Hepatic stellate cell (primary cell): ENCODE measurements at regions not wholly inside any gene's neighbourhood (a gene's known extent, or its start where the extent isn't known, plus 50 kb on each side); places are given as distances from the start of the nearest gene placed in this dataset.
A peak's percentile ranks its signal among the peaks of the same experiment; 100 is the strongest.

ENCODE experiments used
- DNase-seq: peaks from one replicate; pipeline ENCODE4 v3.0.0; 2011; ENCODE audit warnings: low spot score

- no peak for DNase-seq
Measured at GRCh38 chrX:22395372-22395771, 122.7 kb downstream of the CBLL2 start.

DNA sequence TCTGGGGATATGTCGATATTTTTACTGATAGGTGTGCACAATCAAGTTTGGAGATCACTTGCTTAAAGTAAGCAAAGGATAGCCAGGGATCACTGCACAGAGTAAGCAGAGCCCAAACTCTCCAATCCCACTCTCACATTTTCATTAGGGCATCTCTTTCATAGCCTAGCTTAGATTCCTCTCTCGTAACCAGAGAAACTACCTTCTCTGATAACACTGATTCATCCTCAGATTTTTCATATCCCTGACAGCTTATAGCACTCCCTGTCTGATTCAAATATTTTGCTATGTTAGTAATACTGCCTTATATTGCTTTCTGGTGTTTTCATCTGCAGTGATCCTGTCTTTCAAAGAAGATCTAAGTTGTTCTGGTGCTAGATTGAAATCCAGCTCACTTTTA is 123.7 kb downstream of the CBLL2 start:
- no peak for DNase-seq

GRCh38 chrX:22397566-22397965 is 124.9 kb downstream of the CBLL2 start:
- no peak for DNase-seq

GRCh38 chrX:22399437-22400192 is 126.9 kb downstream of the CBLL2 start:
- DNase-seq, result no peak

DNA sequence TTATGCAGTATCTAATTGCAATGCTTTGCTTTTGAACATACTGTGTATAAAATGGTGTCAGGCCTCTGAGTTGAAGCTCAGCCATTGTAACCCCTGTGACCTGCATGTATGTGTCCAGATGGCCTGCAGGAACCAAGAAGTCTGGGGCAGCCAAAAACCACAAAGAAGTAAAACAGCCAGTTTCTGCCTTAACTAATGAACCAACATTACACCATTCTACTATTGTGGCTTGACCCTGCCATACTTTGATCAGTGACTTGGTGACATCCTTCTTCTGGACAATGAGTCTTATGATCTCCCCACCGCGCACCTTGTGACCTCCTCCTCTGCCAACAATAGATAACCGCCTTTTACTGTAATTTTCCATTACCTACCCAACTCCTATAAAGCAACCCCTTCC is 131.6 kb downstream of the CBLL2 start:
- no peak for DNase-seq

DNA sequence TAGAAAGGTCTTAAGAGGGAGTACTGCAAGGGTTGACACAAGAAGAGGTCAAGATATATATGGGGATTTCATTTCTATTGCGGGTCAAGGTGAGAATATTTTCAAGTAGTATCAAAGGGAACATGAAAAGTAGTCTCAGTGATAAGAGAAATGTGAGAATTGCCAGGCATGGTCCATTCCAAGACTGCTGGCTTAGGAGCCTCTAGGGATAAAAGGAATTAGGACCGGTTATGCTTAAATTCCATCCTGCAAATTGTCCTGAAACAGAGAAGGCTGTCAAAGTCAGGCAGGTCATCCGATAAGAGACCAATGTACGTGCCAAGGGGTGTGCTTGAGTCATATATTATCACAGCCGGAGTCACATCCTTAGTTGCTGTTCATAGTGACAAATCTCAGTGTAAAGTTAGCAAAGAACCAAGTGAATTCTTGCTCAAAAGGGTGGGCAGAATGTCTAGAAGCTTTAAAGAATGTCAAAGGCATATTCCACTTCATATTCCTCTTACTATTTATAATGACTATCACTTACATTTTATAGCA is 133.6 kb downstream of the CBLL2 start:
- no peak for DNase-seq

GRCh38 chrX:22409418-22409817 is 136.7 kb downstream of the CBLL2 start:
- DNase-seq, result no peak

DNA sequence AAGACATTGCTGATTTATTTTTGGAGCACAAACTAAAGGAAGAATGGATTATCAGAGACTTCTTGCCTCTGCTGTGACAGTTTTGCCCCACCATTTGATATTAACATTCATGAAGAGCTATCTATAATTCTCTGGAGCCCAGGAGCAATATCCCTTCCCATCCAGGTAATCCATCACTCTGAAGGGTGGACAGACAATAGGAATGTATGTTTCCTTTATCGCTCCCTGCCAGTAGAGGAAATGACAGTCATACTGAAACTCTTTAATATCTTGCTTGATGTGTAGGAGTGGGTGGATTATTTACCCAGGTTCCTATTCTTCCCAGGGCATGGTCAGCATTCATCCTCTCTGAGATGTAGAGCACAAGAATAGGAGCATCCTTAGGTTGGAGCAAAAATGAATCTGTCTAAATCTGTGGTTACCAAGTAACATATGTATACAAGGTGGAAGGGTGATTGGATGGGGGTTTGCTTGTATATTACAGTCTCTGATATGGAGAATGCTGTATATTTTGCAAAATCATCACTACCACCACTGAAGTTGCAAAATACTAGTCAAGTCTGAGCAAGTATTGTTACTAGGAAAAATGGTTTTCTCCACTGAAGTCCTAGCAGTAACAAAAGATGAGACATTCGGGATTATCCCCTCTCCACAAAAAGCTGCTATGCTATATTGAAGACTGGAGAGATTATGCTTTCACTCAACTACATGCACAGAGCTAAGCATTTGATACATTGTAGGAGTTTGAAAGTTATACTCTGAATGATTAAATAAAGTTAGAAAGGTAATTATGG is 151.6 kb downstream of the CBLL2 start:
- no peak for DNase-seq

GRCh38 chrX:22424919-22425318 is 152.2 kb downstream of the CBLL2 start:
- DNase-seq, result no peak

DNA sequence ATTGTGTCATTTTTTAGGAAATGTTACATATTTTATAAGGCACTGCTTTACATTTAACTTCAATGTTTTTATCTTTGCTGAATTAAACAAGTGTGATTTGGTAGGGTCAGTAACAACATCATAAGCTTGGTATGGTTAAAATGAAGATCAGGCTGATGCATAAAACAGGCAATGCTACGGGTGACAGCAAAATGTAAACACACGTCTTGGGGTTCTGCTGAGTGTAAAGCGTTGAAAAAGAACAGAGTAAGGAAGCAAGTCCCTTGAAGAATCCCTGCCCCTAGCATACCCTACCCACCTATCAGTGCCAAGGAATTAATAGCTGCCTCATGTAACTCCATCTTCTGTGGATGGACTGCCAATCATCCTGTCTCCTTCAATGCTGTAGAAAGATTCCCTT is 157.0 kb downstream of the CBLL2 start:
- no peak for DNase-seq

- DNase-seq, result no peak
Measured at GRCh38 chrX:22430701-22431100, 158.0 kb downstream of the CBLL2 start.

DNA sequence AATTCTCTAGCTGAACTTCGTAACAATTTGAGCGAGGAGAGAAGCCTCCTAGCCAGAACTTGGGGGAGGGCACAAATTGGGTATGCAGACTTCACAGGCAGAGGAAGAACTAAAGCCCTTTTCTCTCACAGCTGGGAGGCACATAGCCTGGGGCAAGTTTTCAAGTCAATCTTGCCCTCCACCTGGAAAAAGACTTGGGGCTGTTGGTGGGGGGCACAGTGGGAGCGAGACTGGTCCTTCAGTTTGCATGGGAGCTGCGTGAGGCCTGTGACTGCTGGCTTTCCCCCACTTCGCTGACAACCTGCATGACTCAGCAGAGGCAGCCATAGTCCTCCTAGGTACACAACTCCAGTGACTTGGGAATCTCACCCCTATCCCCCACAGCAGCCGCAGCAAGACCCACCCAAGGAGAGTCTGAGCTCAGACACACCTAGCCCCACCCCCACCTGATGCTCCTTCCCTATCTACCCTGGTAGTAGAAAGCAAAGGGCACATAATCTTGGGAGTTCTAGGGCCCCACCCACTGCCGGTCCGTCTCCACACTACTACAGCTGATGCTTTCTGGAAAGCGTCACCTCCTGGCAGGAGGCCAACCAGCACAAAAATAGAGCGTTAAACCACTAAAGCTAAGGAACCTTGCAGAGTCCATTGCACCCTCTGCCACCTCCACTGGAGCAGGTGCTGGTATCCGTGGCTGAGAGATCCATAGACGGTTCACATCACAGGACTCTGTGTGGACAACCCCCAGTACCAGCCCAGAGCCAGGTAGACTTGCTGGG is 160.8 kb downstream of the CBLL2 start:
- no peak for DNase-seq

- DNase-seq, result no peak
Measured at GRCh38 chrX:22445880-22446279, 173.2 kb downstream of the CBLL2 start.

GRCh38 chrX:22462959-22463358 is 190.2 kb downstream of the CBLL2 start:
- no peak for DNase-seq

DNA sequence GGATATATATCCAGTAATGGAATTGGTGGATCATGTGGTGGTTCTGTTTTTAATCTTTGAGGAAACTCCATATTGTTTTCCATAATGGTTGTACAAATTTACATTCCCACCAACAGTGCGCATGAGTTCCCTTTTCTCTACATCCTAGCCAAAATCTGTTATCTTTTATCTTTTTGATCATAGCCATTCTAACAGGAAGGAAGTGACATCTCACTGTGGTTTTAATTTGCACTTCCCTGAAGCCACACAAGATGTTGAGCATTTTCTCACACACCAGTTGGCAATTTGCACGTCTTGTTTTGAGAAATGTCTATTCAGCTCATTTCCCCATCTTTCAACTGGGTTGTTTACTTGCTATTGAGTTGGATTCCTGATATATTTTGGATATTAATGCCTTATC is 194.9 kb downstream of the CBLL2 start:
- DNase-seq, result no peak

GRCh38 chrX:22481436-22481835 is 208.7 kb downstream of the CBLL2 start:
- DNase-seq, result no peak

DNA sequence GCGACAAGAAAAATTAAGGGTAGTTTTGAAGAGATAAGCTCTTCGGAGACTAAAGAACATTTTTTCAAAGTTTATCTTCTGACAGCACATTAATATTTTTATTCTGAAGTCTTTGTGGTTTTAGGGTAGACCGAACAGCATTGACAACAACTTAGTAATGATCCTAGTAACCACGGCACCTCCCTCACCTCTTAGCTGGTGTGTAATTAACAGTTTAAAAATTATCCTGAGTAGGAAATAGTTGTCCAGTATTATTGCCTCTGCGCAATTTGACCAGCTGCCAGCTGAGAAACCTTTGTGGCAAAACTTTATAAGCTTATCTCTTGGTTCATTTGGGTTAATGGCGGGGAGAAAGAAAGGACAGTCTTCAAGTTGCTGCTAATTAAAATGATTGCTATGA is 213.6 kb downstream of the CBLL2 start:
- no peak for DNase-seq

DNA sequence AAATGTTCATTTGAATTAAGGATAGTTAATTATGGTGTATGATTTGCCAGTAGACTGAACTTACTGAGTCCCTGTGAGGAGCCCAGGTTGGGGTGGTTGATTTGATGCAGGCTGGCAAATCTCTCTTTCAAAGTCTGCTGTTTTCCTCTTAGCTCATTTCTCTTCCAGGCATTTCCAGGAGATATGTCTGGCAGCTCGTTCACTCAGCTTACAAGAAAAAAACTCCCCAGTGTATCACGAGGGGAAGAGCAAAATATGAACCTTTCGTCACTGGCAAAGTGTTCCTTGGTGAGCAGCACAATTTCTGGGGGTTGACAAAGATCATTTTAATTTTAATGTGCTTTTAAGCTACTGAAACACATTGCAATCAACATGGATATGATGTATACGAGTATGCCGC is 244.2 kb downstream of the CBLL2 start:
- DNase-seq, result no peak

GRCh38 chrX:22520128-22520828 is 247.6 kb downstream of the CBLL2 start:
- no peak for DNase-seq

DNA sequence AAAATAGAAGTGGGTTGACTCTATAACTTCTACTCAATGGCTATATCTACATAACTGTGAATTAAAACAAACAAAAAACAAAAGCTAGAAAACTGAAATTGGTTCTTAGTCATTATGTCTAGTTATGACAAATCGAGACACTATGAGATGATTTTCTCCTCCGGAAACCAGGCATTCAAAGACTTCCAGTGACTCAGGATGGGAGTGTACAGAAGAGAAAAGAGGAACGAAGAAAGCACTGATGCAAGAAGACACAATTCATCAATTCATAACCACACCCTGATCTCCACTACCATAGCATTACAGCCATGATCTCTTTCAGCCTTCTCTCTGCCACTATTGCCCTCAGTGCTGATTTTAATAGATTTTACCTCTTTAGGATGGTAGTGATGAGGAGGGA is 253.6 kb downstream of the CBLL2 start:
- peak; percentile 8 for DNase-seq

- DNase-seq, result no peak
Measured at GRCh38 chrX:22527302-22527701, 254.6 kb downstream of the CBLL2 start.

DNA sequence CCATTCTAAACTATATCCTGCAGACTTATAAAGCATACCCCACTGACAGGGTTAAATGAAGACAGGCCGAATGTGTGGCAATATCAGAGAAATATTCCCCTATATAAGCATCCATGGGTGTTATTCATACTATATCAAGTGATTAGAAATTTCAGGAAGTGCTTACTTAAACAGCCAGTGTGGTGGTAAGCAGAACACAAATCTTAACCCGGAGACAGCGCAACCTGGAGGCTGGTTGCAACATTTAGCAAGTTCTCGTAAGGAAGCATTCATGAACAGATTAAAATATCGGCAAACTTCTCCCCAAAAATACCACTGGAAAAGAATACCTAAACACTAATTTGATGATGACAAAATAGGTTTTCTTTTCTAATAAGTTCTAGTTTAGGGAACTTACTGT is 261.2 kb downstream of the CBLL2 start:
- DNase-seq, result no peak
